Stimulated activated CD4-positive, alpha-beta T cell treated with anti-CD3 and anti-CD28 coated beads, TNF-alpha, amount 100 ng/mL, for 24 hours (primary cell): ENCODE measurements at regions not wholly inside any gene's neighbourhood (a gene's known extent, or its start where the extent isn't known, plus 50 kb on each side); places are given as distances from the start of the nearest gene placed in this dataset.

ENCODE experiments used
- DNase-seq, 3 experiments: peaks; one replicate each; pipeline ENCODE4 v3.0.0-alpha.2; 2020; ENCODE audit warnings: low read depth in 3 of 3

GRCh38 chr17:33776903-33777302, 478.2 kb upstream of the CCL2 start:
- no peak for DNase-seq

GRCh38 chr17:33777674-33778073, 477.4 kb upstream of the CCL2 start:
- no peak for DNase-seq

GRCh38 chr17:33778505-33779233, 476.4 kb upstream of the CCL2 start:
- DNase-seq: no peak

- peak; percentile 4 to 18 (median 12) for DNase-seq
Measured at GRCh38 chr17:33779234-33779591, 475.9 kb upstream of the CCL2 start.

GRCh38 chr17:33785281-33785680, 469.8 kb upstream of the CCL2 start:
- DNase-seq: no peak

- no peak for DNase-seq
Measured at GRCh38 chr17:33786478-33786877, 468.6 kb upstream of the CCL2 start.

- DNase-seq: no peak
Measured at GRCh38 chr17:33789658-33790057, 465.4 kb upstream of the CCL2 start.

GRCh38 chr17:33797181-33797580, 457.9 kb upstream of the CCL2 start:
- DNase-seq: no peak

GRCh38 chr17:33798308-33798707, 456.8 kb upstream of the CCL2 start:
- DNase-seq: no peak

GRCh38 chr17:33802349-33803198, 452.5 kb upstream of the CCL2 start:
- DNase-seq: no peak

GRCh38 chr17:33803199-33803685, 451.8 kb upstream of the CCL2 start:
- DNase-seq: no peak

GRCh38 chr17:33803686-33804085, 451.4 kb upstream of the CCL2 start:
- DNase-seq: no peak

- no peak for DNase-seq
Measured at GRCh38 chr17:33804401-33804800, 450.7 kb upstream of the CCL2 start.

- DNase-seq: no peak
Measured at GRCh38 chr17:33806631-33807030, 448.5 kb upstream of the CCL2 start.

- no peak for DNase-seq
Measured at GRCh38 chr17:33809748-33810147, 445.3 kb upstream of the CCL2 start.

GRCh38 chr17:33811004-33811760, 443.9 kb upstream of the CCL2 start:
- no peak for DNase-seq

- no peak for DNase-seq
Measured at GRCh38 chr17:33811984-33812577, 443.0 kb upstream of the CCL2 start.

GRCh38 chr17:33814852-33815251, 440.2 kb upstream of the CCL2 start:
- no peak for DNase-seq

- no peak for DNase-seq
Measured at GRCh38 chr17:33816036-33816435, 439.0 kb upstream of the CCL2 start.

- no peak for DNase-seq
Measured at GRCh38 chr17:33816842-33817617, 438.1 kb upstream of the CCL2 start.

- no peak for DNase-seq
Measured at GRCh38 chr17:33819539-33819938, 435.5 kb upstream of the CCL2 start.
